H1 (cell line): ENCODE measurements at regions not wholly inside any gene's neighbourhood (a gene's known extent, or its start where the extent isn't known, plus 50 kb on each side); places are given as distances from the start of the nearest gene placed in this dataset.

Source experiments
- CTCF ChIA-PET: fragments of 300-600 bp; sonication (Branson Sonifier 250); formaldehyde crosslinking; loops from one replicate; lab custom pipeline; 2021; ENCODE audit not compliant: partially characterized antibody; lab: Charles Lee
- POLR2A ChIA-PET: fragments of 300-600 bp; sonication (Branson Sonifier 250); formaldehyde crosslinking; loops from one replicate; lab custom pipeline; 2021; ENCODE audit warnings: inconsistent platforms; ENCODE audit not compliant: partially characterized antibody; lab: Charles Lee
- DNase-seq, 2 experiments: peaks; one replicate each; pipeline versions ENCODE4 v3.0.0 to v3.0.0-alpha.2; 2010 to 2022; ENCODE audit warnings: low spot score in 2 of 2, low read depth in 1 of 2, mixed read lengths in 1 of 2
- FAIRE-seq: peaks from 2 replicates; lab custom pipeline; 2011; peaks lifted over from hg19 to GRCh38; lab: Jason Lieb, UNC
- H2AFZ ChIP-seq: 2 replicates; pipeline ENCODE4 v1.8.1; 2012; ENCODE audit warnings: low read length, inconsistent platforms
- H2AK5ac ChIP-seq: 2 replicates; pipeline ENCODE4 v1.6.1; 2013; ENCODE audit warnings: low read depth, low read length
- H2BK120ac ChIP-seq: replicated peaks from 2 replicates; pipeline ENCODE3; 2013; ENCODE audit warnings: low read depth, low read length, inconsistent platforms
- H2BK12ac ChIP-seq: 2 replicates; pipeline ENCODE4 v1.6.1; 2013; ENCODE audit warnings: low read depth, low read length
- H2BK15ac ChIP-seq: 2 replicates; pipeline ENCODE4 v1.6.1; 2013; ENCODE audit warnings: low read length
- H2BK20ac ChIP-seq: 2 replicates; pipeline ENCODE4 v1.6.1; 2013; ENCODE audit warnings: low read length
- H2BK5ac ChIP-seq: 2 replicates; pipeline ENCODE4 v1.6.1; 2013; ENCODE audit warnings: low read depth, low read length
- H3K14ac ChIP-seq: 2 replicates; pipeline ENCODE4 v1.6.1; 2013; ENCODE audit warnings: inconsistent platforms; ENCODE audit not compliant: insufficient read length
- H3K18ac ChIP-seq: 2 replicates; pipeline ENCODE4 v1.6.1; 2013; ENCODE audit warnings: low read length; ENCODE audit errors: extremely low read depth
- H3K23ac ChIP-seq: 2 replicates; pipeline ENCODE4 v1.6.1; 2013; ENCODE audit warnings: inconsistent platforms; ENCODE audit not compliant: insufficient read length
- H3K23me2 ChIP-seq: 2 replicates; pipeline ENCODE4 v1.6.1; 2013; ENCODE audit warnings: low read depth, low read length
- H3K27ac ChIP-seq: 2 replicates; pipeline ENCODE4 v1.6.1; 2011; ENCODE audit warnings: low read depth, low read length, inconsistent platforms
- H3K27me3 ChIP-seq, 4 experiments: replicated peaks in 1 of 4; 1 replicate in 1 of 4; 2 replicates in 3 of 4; pipeline versions ENCODE4 v1.6.1 to v1.8.1; 2011 to 2013; ENCODE audit warnings: low read length in 3 of 4, mild to moderate bottlenecking in 3 of 4, inconsistent platforms in 2 of 4, mixed read lengths in 2 of 4, moderate library complexity in 1 of 4; ENCODE audit not compliant: control insufficient read depth in 3 of 4, insufficient read depth in 3 of 4; ENCODE audit errors: extremely low read depth in 1 of 4
- H3K36me3 ChIP-seq, 4 experiments: 2 replicates each; pipeline versions ENCODE4 v1.6.1 to v1.8.1; 2011 to 2013; ENCODE audit warnings: mild to moderate bottlenecking in 4 of 4, low read length in 3 of 4, moderate library complexity in 2 of 4, control low read depth in 1 of 4, inconsistent platforms in 1 of 4; ENCODE audit not compliant: insufficient read depth in 4 of 4, control insufficient read depth in 2 of 4
- H3K4ac ChIP-seq: replicated peaks from 2 replicates; pipeline ENCODE3; 2013; ENCODE audit warnings: low read length, low read depth, mixed read lengths, inconsistent platforms; ENCODE audit not compliant: insufficient read length
- H3K4me1 ChIP-seq, 4 experiments: replicated peaks in 1 of 4; 1 replicate in 1 of 4; 2 replicates in 3 of 4; pipeline versions ENCODE4 v1.6.1 to v1.8.1; 2011 to 2013; ENCODE audit warnings: low read length in 3 of 4, inconsistent platforms in 2 of 4, mixed read lengths in 1 of 4; ENCODE audit not compliant: insufficient read depth in 4 of 4, control insufficient read depth in 3 of 4
- H3K4me2 ChIP-seq, 2 experiments: 2 replicates each; pipeline versions ENCODE4 v1.6.1 to v1.8.1; 2011 to 2013; ENCODE audit warnings: low read depth in 2 of 2, low read length in 2 of 2, control low read depth in 1 of 2, inconsistent platforms in 1 of 2, mild to moderate bottlenecking in 1 of 2; ENCODE audit not compliant: insufficient read depth in 1 of 2
- H3K4me3 ChIP-seq, 4 experiments: fragments of 200-600, 300-600 bp in 1 of 4; sonication (generic), shearing (Covaris generic), sonication (Bioruptor Twin) in 1 of 4; 2 replicates each; pipeline versions ENCODE4 v1.5.1 to v1.8.1; 2011 to 2016; ENCODE audit warnings: low read length in 4 of 4, low read depth in 3 of 4, control low read depth in 2 of 4, inconsistent platforms in 2 of 4, mild to moderate bottlenecking in 2 of 4, mixed read lengths in 1 of 4, moderate library complexity in 1 of 4; ENCODE audit not compliant: insufficient read depth in 2 of 4; ENCODE audit errors: extremely low read depth in 1 of 4
- H3K56ac ChIP-seq: replicated peaks from 2 replicates; pipeline ENCODE3; 2013; ENCODE audit warnings: low read depth, mild to moderate bottlenecking, mixed read lengths, low read length, inconsistent platforms; ENCODE audit not compliant: insufficient read length
- H3K79me1 ChIP-seq: 2 replicates; pipeline ENCODE4 v1.6.1; 2013; ENCODE audit warnings: low read depth, low read length, control low read depth
- H3K79me2 ChIP-seq, 2 experiments: 2 replicates each; pipeline versions ENCODE4 v1.6.1 to v1.8.1; 2012 to 2013; ENCODE audit warnings: low read length in 2 of 2, mild to moderate bottlenecking in 2 of 2, inconsistent platforms in 1 of 2; ENCODE audit not compliant: insufficient read depth in 2 of 2, control insufficient read depth in 1 of 2
- H3K9ac ChIP-seq, 4 experiments: replicated peaks in 1 of 4; 1 replicate in 1 of 4; 2 replicates in 3 of 4; pipeline versions ENCODE4 v1.6.1 to v1.8.1; 2011 to 2013; ENCODE audit warnings: low read depth in 3 of 4, low read length in 3 of 4, control low read depth in 2 of 4, mild to moderate bottlenecking in 2 of 4, moderate library complexity in 2 of 4, inconsistent platforms in 1 of 4; ENCODE audit errors: extremely low read depth in 1 of 4
- H3K9me3 ChIP-seq, 2 experiments: 2 replicates each; pipeline versions ENCODE4 v1.6.1 to v1.8.1; 2012 to 2013; ENCODE audit warnings: mild to moderate bottlenecking in 2 of 2, moderate library complexity in 2 of 2, control low read depth in 1 of 2, inconsistent platforms in 1 of 2, low read depth in 1 of 2, low read length in 1 of 2, mixed read lengths in 1 of 2; ENCODE audit not compliant: insufficient read depth in 2 of 2
- H4K20me1 ChIP-seq, 2 experiments: replicated peaks in 1 of 2; 2 replicates each; pipeline versions ENCODE3 to v1.8.1; 2011 to 2013; ENCODE audit warnings: inconsistent platforms in 2 of 2, low read length in 2 of 2, mild to moderate bottlenecking in 1 of 2; ENCODE audit not compliant: insufficient read depth in 2 of 2, control insufficient read depth in 1 of 2
- H4K5ac ChIP-seq: 2 replicates; pipeline ENCODE4 v1.6.1; 2013; ENCODE audit warnings: low read length, low read depth, mixed read lengths, inconsistent platforms; ENCODE audit not compliant: insufficient read length
- H4K8ac ChIP-seq: 2 replicates; pipeline ENCODE4 v1.8.0; 2013; ENCODE audit warnings: mild to moderate bottlenecking, moderate library complexity, low read length, inconsistent platforms; ENCODE audit not compliant: insufficient read depth; ENCODE audit errors: extremely low read depth
- H4K91ac ChIP-seq: replicated peaks from 2 replicates; pipeline ENCODE3; 2013; ENCODE audit warnings: low read length, mixed read lengths, inconsistent platforms; ENCODE audit not compliant: insufficient read length
- CHD2 ChIP-seq: IDR thresholded peaks from 2 replicates; pipeline ENCODE4 v1.6.1; 2012; ENCODE audit warnings: low read length, improper control_type of control experiment
- CTCF ChIP-seq, 3 experiments: IDR thresholded peaks; 1 replicate in 2 of 3; 2 replicates in 1 of 3; pipeline versions ENCODE4 v1.5.1 to v1.6.1; 2011; ENCODE audit warnings: low read length in 3 of 3, mild to moderate bottlenecking in 3 of 3, inconsistent platforms in 2 of 3, low read depth in 1 of 3, moderate library complexity in 1 of 3; ENCODE audit not compliant: insufficient read depth in 1 of 3; ENCODE audit errors: control extremely low read depth in 1 of 3
- EZH2 ChIP-seq: fragments of 200-600 bp; sonication (generic); IDR thresholded peaks from 2 replicates; pipeline ENCODE4 v1.7.1; 2012; ENCODE audit warnings: low read depth, mild to moderate bottlenecking, moderate library complexity, low read length, inconsistent platforms; ENCODE audit not compliant: severe bottlenecking
- GTF2F1 ChIP-seq: IDR thresholded peaks from 2 replicates; pipeline ENCODE4 v1.6.1; 2012; ENCODE audit warnings: low read depth, low read length, improper control_type of control experiment, borderline replicate concordance
- JUND ChIP-seq: IDR thresholded peaks from 2 replicates; pipeline ENCODE4 v1.6.1; 2011; ENCODE audit warnings: mild to moderate bottlenecking, improper control_type of control experiment, low read length
- KDM1A ChIP-seq: fragments of 200-600, 300-600 bp; sonication (generic); IDR thresholded peaks from 2 replicates; pipeline ENCODE4 v1.7.1; 2016; ENCODE audit warnings: mild to moderate bottlenecking, low read length, borderline replicate concordance
- NRF1 ChIP-seq: IDR thresholded peaks from 2 replicates; pipeline ENCODE4 v1.6.1; 2011; ENCODE audit warnings: mild to moderate bottlenecking, low read depth, low read length, improper control_type of control experiment
- RAD21 ChIP-seq, 2 experiments: IDR thresholded peaks in 1 of 2; conservative IDR thresholded peaks in 1 of 2; 2 replicates each; pipeline ENCODE4 v1.6.1; 2011; ENCODE audit warnings: low read depth in 2 of 2, low read length in 2 of 2, improper control_type of control experiment in 1 of 2, inconsistent platforms in 1 of 2, mild to moderate bottlenecking in 1 of 2, moderate library complexity in 1 of 2
- SIRT6 ChIP-seq: IDR thresholded peaks from one replicate; pipeline ENCODE4 v1.7.1; 2012; ENCODE audit warnings: low read length, inconsistent platforms
- SP4 ChIP-seq: IDR thresholded peaks from 2 replicates; pipeline ENCODE4 v1.6.1; 2012; ENCODE audit warnings: low read length, inconsistent platforms
- TAF7 ChIP-seq: optimal IDR thresholded peaks from 2 replicates; pipeline ENCODE3; 2011; ENCODE audit warnings: low read depth, mild to moderate bottlenecking, inconsistent platforms, low read length, moderate library complexity, borderline replicate concordance
- WGBS, 2 experiments: shearing (Covaris generic) in 1 of 2; methylation state at CpG; one replicate each; pipeline versions ENCODE4 v1.1.6 to v1.1.7; 2013 to 2015; ENCODE audit warnings: low lambda C conversion rate in 2 of 2, mixed read lengths in 2 of 2, inconsistent platforms in 1 of 2, low coverage in 1 of 2, missing lambda C conversion rate in 1 of 2; ENCODE audit not compliant: insufficient replicate concordance in 2 of 2, insufficient coverage in 1 of 2, insufficient read length in 1 of 2; ENCODE audit errors: extremely low coverage in 1 of 2, missing lambda C conversion rate in 1 of 2; 5-methylcytosine and 5-hydroxymethylcytosine counted together

DNA sequence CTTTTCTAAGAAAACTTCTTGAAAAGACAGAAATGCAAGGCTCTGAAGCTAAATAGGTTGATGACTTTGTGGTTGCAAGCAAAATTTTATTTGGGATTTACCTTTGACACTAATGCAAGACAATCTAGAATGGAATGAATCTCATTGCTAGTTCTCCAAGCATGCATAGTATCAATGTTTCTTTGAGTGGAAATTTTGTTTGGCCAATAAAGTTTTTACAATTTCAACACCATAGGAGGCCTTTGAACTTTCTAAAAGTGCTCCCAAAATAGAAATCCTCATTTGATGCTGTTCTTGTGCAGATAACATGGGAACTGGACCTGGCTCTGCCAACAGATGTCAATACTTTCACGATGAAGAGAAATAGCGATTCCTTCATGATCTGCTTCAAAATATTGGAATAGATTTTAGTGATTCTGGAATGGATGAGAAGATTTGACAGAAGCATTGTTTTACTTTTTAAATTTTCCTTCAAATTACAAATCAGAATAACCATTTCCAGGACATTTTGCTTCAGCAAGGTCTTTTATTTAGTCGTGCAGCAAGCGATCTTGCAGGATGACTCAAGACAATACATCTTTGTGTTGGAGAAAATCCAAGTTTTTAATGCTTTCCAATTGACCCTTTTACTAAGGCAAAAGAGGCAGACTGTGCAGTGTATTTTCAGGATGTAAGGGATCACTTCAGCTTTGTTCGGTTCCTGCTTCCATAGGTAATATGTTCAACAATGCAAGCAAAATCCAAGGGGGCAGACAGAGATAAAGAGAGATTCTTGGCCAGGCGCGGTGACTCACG lies 51.7 kb upstream of the OTUD4 start:
- Histone ChIP-seq H4K20me1 (no peaks in the 10 kb centered on the region), H2BK15ac (no peak overlapping the region), H3K4me3 (no peak overlapping the region), H4K8ac (no peak overlapping the region), H2BK5ac (no peak overlapping the region), H3K79me1 (no peaks in the 10 kb centered on the region), H2BK12ac (no peak overlapping the region), H3K23me2 (no peaks in the 10 kb centered on the region), H4K5ac (no peak overlapping the region), H2AFZ (no peak overlapping the region), H3K4me1 (no peaks in the 10 kb centered on the region), H2BK20ac (no peak overlapping the region), H3K56ac (no peak overlapping the region), H3K79me2 (no peaks in the 10 kb centered on the region), H3K18ac (no peak overlapping the region), H3K4ac (no peak overlapping the region), H3K36me3 (no peaks in the 10 kb centered on the region), H2AK5ac (no peak overlapping the region), H3K27me3 (no peaks in the 10 kb centered on the region), H3K23ac (no peak overlapping the region), H2BK120ac (no peak overlapping the region), H3K9ac (no peak overlapping the region), H3K9me3 (no peaks in the 10 kb centered on the region), H3K27ac (no peak overlapping the region), H3K14ac (no peak overlapping the region), H4K91ac (no peak overlapping the region), H3K4me2 (no peak overlapping the region)
- POLR2A ChIA-PET = no interaction called here
- CTCF ChIA-PET = interaction anchor here (0.8 to 1.3 kb wide), 6 partner anchors 13 to 385 kb away, joined by 3 to 4 read pairs (median 3); no protein-coding TSS in a partner anchor
- 97% methylated on average over 8 of the region's 8 CpGs; no CpG with 5 or more reads in 1 of the 2 experiments for WGBS, 2 experiments
- DNase-seq (no peak), FAIRE-seq (no peak)
- no peak for TF ChIP-seq GTF2F1
- TF ChIP-seq SIRT6 = no peak
- no peak for TF ChIP-seq EZH2
- no peak for TF ChIP-seq SP4
- TF ChIP-seq TAF7 = no peak
- TF ChIP-seq JUND = no peak
- TF ChIP-seq KDM1A = no peak
- TF ChIP-seq CTCF (IDR thresholded peaks at IDR 0.05; ENCODE audit: control extremely low read depth in 1 of 3, insufficient read depth in 1 of 3, low read depth in 1 of 3, low read length in 3 of 3) = no peak
- TF ChIP-seq RAD21 (IDR thresholded peaks at IDR 0.05 in 1 of 2, conservative IDR thresholded peaks at IDR 0.05 in 1 of 2; ENCODE audit: low read depth in 2 of 2, low read length in 2 of 2) = no peak
- TF ChIP-seq CHD2 = no peak
- no peak for TF ChIP-seq NRF1
